ENCODE measurements at regions not wholly inside any gene's neighbourhood (a gene's known extent, or its start where the extent isn't known, plus 50 kb on each side); places are given as distances from the start of the nearest gene placed in this dataset.
"Not testable (repeated sequence)": the region's sequence is repeated elsewhere in the genome, so short reads cannot be mapped to it uniquely, and the experiment has no call there.

DNA sequence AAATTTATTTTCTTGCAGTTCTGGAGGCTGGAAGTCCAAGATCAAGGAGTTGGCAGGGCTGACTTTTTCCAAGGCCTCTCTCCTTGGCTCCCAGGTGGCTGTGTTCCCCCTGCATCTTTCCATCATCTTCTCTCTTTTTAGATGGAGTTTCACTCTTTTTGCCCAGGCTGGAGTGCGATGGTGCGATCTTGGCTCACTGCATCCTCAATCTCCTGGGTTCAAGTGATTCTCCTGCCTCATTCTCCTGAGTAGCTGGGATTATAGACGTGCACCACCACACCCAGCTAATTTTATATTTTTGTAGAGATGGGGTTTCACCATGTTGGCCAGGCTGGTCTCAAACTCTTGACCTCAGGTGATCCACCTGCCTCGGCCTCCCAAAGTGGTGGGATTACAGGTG lies 411.1 kb downstream of the RPS24 start:
- ATAC-seq; H3K4me3 Mint-ChIP-seq; H3K36me3 Mint-ChIP-seq (ENCODE audit: low read depth); DNase-seq; POLR2A ChIA-PET; H3K9me3 Mint-ChIP-seq (ENCODE audit: low read depth); H3K27me3 Mint-ChIP-seq; H3K4me1 Mint-ChIP-seq; intact Hi-C loops (cut with DNase I, micrococcal nuclease); H3K27ac Mint-ChIP-seq: not testable (repeated sequence)
- CTCF ChIA-PET, result interaction anchor here (0.6 kb wide), 1 partner anchor 813 kb away, joined by 3 read pairs; no protein-coding TSS in a partner anchor

DNA sequence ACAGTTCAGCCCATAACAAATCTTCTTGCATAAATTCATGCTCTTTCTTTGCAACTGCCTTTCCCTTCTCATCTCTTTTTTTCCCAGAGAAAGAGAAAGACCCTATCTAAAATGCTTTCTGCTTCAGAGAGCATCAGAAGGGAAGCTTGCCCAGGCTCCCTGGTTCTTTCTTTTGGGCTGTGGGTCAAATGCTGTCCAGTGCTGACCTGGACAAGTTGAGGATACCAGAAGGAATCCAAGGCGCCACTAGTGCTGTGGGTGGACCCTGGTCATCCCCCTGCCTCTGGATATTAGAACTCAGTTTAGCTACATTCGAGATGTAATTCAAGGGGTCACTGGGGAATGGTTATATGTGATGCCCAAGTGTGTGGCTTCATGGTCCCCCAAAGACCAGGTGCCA lies 411.6 kb downstream of the RPS24 start:
- no peak overlapping the region for H3K27ac Mint-ChIP-seq
- ATAC-seq, result no peak
- POLR2A ChIA-PET, result no interaction called here
- no peaks in the 10 kb centered on the region for H3K36me3 Mint-ChIP-seq (ENCODE audit: low read depth)
- no peaks in the 10 kb centered on the region for H3K4me1 Mint-ChIP-seq
- CTCF ChIA-PET, result no interaction called here
- no peak for DNase-seq
- no peak overlapping the region for H3K4me3 Mint-ChIP-seq
- H3K27me3 Mint-ChIP-seq, result peaks cover 5% of the 10 kb centered on the region
- no peaks in the 10 kb centered on the region for H3K9me3 Mint-ChIP-seq (ENCODE audit: low read depth)
- intact Hi-C loops (cut with DNase I, micrococcal nuclease), result no loop called here

DNA sequence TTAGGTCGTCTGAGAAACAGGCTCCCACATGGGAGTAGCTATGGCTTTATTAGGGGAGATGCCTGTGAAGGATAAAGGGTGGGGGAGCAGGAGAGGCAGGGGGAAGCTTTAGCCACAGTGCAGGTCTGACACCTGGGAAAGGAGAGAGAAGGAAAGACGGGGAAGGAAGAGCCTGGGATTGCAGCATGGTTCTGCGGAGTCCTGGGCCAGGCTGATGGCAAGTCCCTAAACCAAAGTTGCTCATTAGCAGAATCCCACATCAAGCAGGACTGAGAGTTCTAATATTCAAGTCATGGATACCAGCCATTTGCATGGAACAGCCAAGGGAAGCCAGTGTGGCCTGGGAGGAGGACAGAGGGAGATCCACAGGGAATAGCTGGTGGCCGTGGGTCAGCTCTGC lies 414.8 kb downstream of the RPS24 start:
- CTCF ChIA-PET, result no interaction called here
- no peaks in the 10 kb centered on the region for H3K9me3 Mint-ChIP-seq (ENCODE audit: low read depth)
- H3K36me3 Mint-ChIP-seq (ENCODE audit: low read depth), result no peaks in the 10 kb centered on the region
- intact Hi-C loops (cut with DNase I, micrococcal nuclease), result no loop called here
- DNase-seq, result no peak
- no peak for ATAC-seq
- peaks cover 5% of the 10 kb centered on the region for H3K27me3 Mint-ChIP-seq
- H3K4me1 Mint-ChIP-seq, result no peaks in the 10 kb centered on the region
- POLR2A ChIA-PET, result interaction anchor here (0.7 kb wide), 1 partner anchor 78 kb away, joined by 4 read pairs; no protein-coding TSS in a partner anchor
- no peak overlapping the region for H3K27ac Mint-ChIP-seq
- no peak overlapping the region for H3K4me3 Mint-ChIP-seq

DNA sequence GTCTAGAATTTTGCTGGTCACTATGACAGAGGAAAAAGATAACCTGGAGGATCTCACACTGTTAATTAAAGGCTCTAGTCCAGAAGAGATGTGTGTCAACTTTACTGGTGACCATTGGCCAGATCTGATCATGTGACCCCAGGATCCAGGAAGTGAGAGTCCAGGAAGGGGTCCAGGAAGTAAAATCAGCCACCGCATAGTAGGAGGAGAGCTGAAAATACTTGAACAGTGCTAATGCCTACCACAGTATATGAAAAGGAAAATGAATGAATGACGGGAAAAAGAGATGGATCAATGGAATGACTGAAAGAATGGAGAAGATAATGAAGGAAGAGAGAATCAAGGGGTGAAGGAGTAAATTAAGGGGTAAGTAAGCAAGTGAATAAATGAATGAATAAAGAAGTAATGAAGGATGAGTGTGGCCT lies 415.3 kb downstream of the RPS24 start:
- intact Hi-C loops (cut with DNase I, micrococcal nuclease), result no loop called here
- DNase-seq, result no peak
- ChIA-PET POLR2A (no interaction called here), CTCF (interaction anchor here (1.2 kb wide), 1 partner anchor 402 kb away, joined by 3 read pairs; no protein-coding TSS in a partner anchor)
- ATAC-seq, result no peak
- H3K9me3 Mint-ChIP-seq (ENCODE audit: low read depth), result no peaks in the 10 kb centered on the region
- H3K36me3 Mint-ChIP-seq (ENCODE audit: low read depth), result no peaks in the 10 kb centered on the region
- no peaks in the 10 kb centered on the region for H3K4me1 Mint-ChIP-seq
- peaks cover 5% of the 10 kb centered on the region for H3K27me3 Mint-ChIP-seq
- H3K27ac Mint-ChIP-seq, result no peak overlapping the region
- no peak overlapping the region for H3K4me3 Mint-ChIP-seq

DNA sequence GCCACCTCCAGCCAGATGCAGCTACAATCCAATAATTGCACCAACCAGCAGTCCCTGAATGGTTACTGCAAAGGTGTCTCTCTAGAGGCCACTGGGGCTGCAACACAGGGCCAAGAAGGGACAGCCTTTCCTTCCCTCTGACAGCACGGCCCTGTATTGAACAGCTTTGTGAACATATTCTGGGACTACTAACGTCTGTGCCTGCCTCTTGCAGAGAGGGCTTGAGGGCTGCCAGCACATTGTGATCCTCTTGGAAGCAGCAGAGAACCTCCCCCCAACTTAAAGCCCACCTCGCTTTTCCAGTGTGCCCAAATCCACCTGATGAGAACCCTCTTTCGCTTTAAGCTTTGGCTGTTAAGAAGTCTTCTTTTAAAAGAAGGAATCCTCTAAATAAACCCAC lies 415.9 kb downstream of the RPS24 start:
- intact Hi-C loops (cut with DNase I, micrococcal nuclease), result no loop called here
- H3K9me3 Mint-ChIP-seq (ENCODE audit: low read depth), result no peaks in the 10 kb centered on the region
- H3K36me3 Mint-ChIP-seq (ENCODE audit: low read depth), result no peaks in the 10 kb centered on the region
- DNase-seq (no peak), ATAC-seq (no peak)
- CTCF ChIA-PET, result interaction anchor here (1.2 kb wide), 1 partner anchor 403 kb away, joined by 3 read pairs; no protein-coding TSS in a partner anchor
- H3K4me1 Mint-ChIP-seq, result no peaks in the 10 kb centered on the region
- no peak overlapping the region for H3K4me3 Mint-ChIP-seq
- H3K27ac Mint-ChIP-seq, result no peak overlapping the region
- H3K27me3 Mint-ChIP-seq, result peaks cover 5% of the 10 kb centered on the region
- POLR2A ChIA-PET, result no interaction called here

DNA sequence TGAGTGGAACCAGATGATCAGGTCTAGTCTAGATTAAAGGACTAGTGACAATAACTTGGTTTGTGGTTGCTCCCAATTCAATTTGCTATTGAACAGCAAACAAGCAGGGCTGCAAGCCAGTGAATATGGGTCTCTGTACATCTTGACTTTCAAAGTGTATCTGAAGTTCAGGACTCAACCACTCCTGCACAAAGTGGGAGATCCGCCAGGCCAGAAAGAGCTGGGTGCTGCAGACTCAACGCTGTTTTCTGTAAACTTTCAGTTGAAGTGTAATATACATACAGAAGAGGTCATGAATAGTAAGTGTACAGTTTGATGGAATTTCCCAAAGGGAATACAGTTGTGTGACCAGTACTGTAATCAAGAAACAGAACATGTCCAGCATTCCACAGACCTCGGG lies 416.6 kb downstream of the RPS24 start:
- POLR2A ChIA-PET, result no interaction called here
- Mint-ChIP-seq H3K36me3 (ENCODE audit: low read depth) (no peaks in the 10 kb centered on the region), H3K4me3 (no peak overlapping the region), H3K27me3 (peaks cover 5% of the 10 kb centered on the region), H3K27ac (no peak overlapping the region), H3K9me3 (ENCODE audit: low read depth) (no peaks in the 10 kb centered on the region), H3K4me1 (no peaks in the 10 kb centered on the region)
- intact Hi-C loops (cut with DNase I, micrococcal nuclease), result no loop called here
- CTCF ChIA-PET, result no interaction called here
- no peak for ATAC-seq
- no peak for DNase-seq

DNA sequence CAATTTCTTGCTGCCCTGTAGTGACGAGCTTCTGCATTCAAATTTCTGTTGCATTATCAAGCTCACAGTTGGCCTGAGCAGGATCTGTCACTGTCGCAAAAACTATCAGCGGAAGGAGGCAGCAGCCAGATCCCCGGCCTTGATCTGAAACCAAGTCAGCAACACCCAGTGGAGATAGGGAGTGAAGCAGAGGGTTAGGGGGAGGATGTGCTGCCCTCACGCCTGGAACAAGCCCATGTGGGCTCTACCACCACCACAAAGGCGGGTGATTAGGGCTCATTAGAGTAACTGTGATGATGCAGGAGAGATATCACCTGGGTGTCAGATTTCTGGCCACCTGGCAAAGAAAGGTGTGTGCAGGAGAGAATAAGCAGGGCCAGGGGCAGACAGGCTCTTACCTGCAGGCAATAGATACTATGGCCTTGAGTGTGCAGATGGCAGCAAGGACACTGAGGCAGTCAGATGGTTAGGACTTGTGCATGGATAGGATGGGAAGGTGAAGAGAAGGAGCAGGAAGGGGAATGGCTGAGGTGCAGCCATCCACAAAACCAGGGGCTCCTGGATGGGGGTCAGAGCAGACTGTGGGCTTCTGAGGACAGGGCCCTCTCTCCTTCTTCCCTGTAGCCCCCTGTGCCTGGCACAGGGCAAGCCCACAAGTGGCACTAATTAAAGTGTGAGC lies 417.3 kb downstream of the RPS24 start:
- Mint-ChIP-seq H3K27me3 (peaks cover 5% of the 10 kb centered on the region), H3K27ac (no peak overlapping the region), H3K36me3 (ENCODE audit: low read depth) (no peaks in the 10 kb centered on the region), H3K4me1 (no peaks in the 10 kb centered on the region), H3K9me3 (ENCODE audit: low read depth) (no peaks in the 10 kb centered on the region), H3K4me3 (no peak overlapping the region)
- no peak for ATAC-seq
- CTCF ChIA-PET, result no interaction called here
- POLR2A ChIA-PET, result no interaction called here
- no peak for DNase-seq
- intact Hi-C loops (cut with DNase I, micrococcal nuclease), result no loop called here

DNA sequence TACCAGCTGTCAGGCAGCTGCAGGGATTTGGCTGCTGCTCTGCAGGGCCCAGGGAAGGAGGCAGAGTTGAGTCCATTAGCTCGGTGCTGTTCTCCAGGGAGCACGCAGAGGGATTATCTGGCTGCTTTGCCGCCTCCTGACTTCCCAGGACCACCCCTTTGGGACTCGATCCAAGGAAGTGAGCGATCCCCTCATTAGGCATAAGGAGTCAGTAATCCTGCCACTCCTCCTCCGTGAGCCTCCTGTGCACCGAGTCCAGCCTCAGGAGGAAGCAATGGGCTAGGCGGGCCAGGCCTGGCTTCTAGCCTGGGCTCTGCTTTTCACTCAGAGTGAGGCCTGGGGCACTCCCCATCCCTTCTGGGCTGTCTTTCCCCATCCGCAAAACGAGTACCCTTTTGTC lies 417.9 kb downstream of the RPS24 start:
- Mint-ChIP-seq H3K27me3 (peaks cover 5% of the 10 kb centered on the region), H3K9me3 (ENCODE audit: low read depth) (no peaks in the 10 kb centered on the region), H3K4me3 (no peak overlapping the region), H3K4me1 (no peaks in the 10 kb centered on the region), H3K27ac (no peak overlapping the region), H3K36me3 (ENCODE audit: low read depth) (no peaks in the 10 kb centered on the region)
- intact Hi-C loops (cut with DNase I, micrococcal nuclease), result no loop called here
- ATAC-seq (no peak), DNase-seq (no peak)
- ChIA-PET POLR2A (no interaction called here), CTCF (no interaction called here)

DNA sequence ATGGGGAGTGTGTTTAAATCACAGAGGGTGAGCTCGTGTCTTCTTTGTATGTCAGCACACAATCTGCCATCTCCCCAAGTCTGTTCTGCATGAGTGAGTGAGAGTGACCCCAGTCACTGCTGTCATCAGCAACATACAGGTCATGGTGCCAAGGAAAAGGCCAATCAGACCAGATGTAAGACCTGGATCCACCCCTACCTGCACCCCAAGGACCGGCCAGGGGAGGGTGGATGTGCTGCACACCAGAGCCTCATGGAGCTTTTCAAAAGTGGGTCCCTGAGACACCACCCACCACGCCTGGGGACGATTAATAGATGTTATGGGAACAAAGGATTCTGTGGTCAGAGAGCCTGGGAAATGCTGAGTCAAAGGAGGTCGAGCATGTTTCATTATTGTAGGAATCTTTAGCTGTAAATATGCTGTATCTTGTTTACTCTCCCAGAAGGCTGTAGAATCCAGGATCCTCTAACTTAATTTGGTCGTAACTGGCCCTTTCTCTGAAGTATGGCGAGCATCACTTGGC lies 420.5 kb downstream of the RPS24 start:
- Mint-ChIP-seq H3K4me1 (no peaks in the 10 kb centered on the region), H3K27me3 (no peaks in the 10 kb centered on the region), H3K4me3 (no peak overlapping the region), H3K27ac (no peak overlapping the region), H3K9me3 (ENCODE audit: low read depth) (no peaks in the 10 kb centered on the region), H3K36me3 (ENCODE audit: low read depth) (no peaks in the 10 kb centered on the region)
- ATAC-seq (no peak), DNase-seq (no peak)
- POLR2A ChIA-PET, result no interaction called here
- intact Hi-C loops (cut with DNase I, micrococcal nuclease), result no loop called here
- CTCF ChIA-PET, result no interaction called here

DNA sequence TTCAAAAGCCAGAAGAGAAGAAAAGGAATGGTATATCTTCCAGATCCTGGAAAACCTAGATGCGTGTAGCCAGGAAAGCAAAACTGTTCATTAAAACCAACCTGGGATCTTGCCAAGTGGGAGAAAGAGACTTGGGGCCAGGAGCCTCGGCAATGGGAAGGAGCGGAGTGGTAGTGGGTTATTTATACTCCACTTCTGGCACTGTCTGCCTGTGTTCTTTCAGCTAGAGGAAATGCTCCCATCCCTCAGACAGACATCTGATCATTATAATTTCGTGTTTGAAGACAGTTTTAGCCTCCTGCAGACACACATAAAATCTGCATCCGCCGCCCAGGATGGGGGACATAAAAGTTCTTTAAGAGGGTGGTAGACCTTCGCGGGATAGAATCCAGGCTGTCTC lies 421.6 kb downstream of the RPS24 start:
- Mint-ChIP-seq H3K27me3 (no peaks in the 10 kb centered on the region), H3K9me3 (ENCODE audit: low read depth) (no peaks in the 10 kb centered on the region), H3K36me3 (ENCODE audit: low read depth) (no peaks in the 10 kb centered on the region), H3K4me3 (no peak overlapping the region), H3K4me1 (no peaks in the 10 kb centered on the region), H3K27ac (no peak overlapping the region)
- ATAC-seq (no peak), DNase-seq (no peak)
- CTCF ChIA-PET, result no interaction called here
- intact Hi-C loops (cut with DNase I, micrococcal nuclease), result no loop called here
- POLR2A ChIA-PET, result no interaction called here

DNA sequence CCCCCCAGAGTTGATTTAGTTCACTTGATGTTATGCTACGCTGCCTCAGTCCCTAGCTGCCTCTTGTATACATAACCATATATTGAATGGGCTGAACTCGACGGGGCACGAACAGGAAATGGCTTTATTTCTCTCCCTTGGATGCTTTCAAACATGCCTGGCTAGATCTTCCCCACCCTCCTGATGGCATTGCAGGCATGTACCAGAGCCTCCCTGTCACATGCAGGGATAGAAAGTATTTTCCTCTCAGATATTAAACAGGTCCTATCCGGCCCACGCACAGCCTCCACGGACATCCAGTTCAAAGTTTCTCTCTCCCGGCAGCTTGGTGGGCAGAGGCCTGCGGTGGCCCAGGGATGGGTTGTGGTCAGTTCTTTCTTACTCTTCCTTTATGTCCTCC lies 422.1 kb downstream of the RPS24 start:
- DNase-seq (no peak), ATAC-seq (no peak)
- intact Hi-C loops (cut with DNase I, micrococcal nuclease), result no loop called here
- no peaks in the 10 kb centered on the region for H3K4me1 Mint-ChIP-seq
- CTCF ChIA-PET, result no interaction called here
- no peaks in the 10 kb centered on the region for H3K9me3 Mint-ChIP-seq (ENCODE audit: low read depth)
- no peak overlapping the region for H3K27ac Mint-ChIP-seq
- H3K27me3 Mint-ChIP-seq, result peaks cover 2% of the 10 kb centered on the region
- no peaks in the 10 kb centered on the region for H3K36me3 Mint-ChIP-seq (ENCODE audit: low read depth)
- POLR2A ChIA-PET, result no interaction called here
- no peak overlapping the region for H3K4me3 Mint-ChIP-seq

DNA sequence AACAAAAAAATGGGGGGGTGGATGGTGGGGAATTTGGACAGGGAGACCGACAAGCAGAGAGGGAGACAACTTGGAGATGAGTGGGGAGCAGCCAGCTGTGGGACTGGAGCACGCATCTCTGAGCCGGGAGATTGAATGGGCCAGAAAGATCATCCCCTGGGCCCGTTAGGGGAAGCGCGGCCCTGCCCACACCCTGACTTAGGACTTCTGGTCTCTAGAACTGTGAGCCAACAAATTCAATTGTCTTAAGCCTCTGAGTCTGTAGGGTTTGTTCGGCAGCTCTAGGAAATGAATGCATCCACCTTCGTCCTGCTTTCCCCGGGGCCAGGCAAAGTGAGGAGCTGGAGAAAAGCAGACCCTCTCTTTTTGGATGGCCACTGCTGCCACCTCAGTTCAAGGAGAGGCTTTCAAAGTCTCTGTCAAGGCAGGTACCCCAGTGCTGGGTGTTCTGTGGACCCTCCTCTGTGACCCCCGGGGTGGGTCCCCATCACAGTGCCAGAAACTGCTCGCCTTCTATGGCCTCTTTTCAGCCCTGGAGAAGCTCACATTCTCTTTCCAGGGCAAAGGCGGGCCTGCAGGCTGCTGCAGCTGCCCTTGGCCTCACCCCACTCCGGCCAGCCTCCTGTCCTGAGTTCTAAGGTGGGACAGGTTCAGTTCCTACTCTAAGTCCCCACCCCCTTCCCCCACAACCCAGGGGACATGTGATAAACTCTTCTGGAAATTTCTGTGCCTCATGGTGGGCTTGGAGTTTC lies 423.2 kb downstream of the RPS24 start:
- no peak overlapping the region for H3K27ac Mint-ChIP-seq
- H3K4me1 Mint-ChIP-seq, result no peaks in the 10 kb centered on the region
- intact Hi-C loops (cut with DNase I, micrococcal nuclease), result no loop called here
- ATAC-seq, result no peak
- H3K36me3 Mint-ChIP-seq (ENCODE audit: low read depth), result no peaks in the 10 kb centered on the region
- peaks cover 2% of the 10 kb centered on the region for H3K27me3 Mint-ChIP-seq
- no peak overlapping the region for H3K4me3 Mint-ChIP-seq
- POLR2A ChIA-PET, result no interaction called here
- H3K9me3 Mint-ChIP-seq (ENCODE audit: low read depth), result no peaks in the 10 kb centered on the region
- no peak for DNase-seq
- CTCF ChIA-PET, result no interaction called here

All from activated CD4-positive, alpha-beta T cell treated with anti-CD3 and anti-CD28 coated beads for 36 hours (primary cell).